ENCODE measurements at regions not wholly inside any gene's neighbourhood (a gene's known extent, or its start where the extent isn't known, plus 50 kb on each side); places are given as distances from the start of the nearest gene placed in this dataset.

DNA sequence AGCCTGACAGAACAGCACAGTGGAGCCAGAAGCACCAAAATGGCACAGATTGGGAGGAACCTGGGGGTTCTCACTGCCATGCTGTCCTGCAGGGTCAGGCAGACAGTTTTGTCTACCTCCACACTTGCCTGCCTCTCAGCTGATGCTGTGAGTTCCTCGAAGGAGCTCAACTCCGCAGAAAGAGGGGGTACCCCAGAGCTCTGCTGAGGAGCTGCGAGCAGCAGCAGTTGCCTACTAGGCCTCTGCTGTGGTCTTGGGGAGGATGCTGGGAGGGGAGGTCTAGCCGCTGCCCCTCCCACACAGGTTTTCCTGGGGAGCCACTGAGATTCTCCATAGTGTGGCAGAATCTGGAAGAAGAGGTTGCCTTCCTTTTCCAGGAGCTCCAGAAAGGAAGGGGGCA is 192.5 kb downstream of the FOXD2 start:
- Histone ChIP-seq H3K9ac (ENCODE audit: control insufficient read depth, extremely low read depth, insufficient read depth, low read length) (no peak overlapping the region), H3K9me1 (ENCODE audit: control insufficient read depth, extremely low read depth, insufficient read depth, low read length) (no peaks in the 10 kb centered on the region), H2AFZ (ENCODE audit: control insufficient read depth, low read length) (no peak overlapping the region), H3K4me3 (ENCODE audit: control insufficient read depth in 2 of 3, extremely low read depth in 1 of 3, insufficient read depth in 2 of 3, low read depth in 1 of 3, low read length in 3 of 3) (no peak overlapping the region), H3K9me3 (ENCODE audit: control insufficient read depth, low read depth, low read length) (no peaks in the 10 kb centered on the region), H3K79me2 (ENCODE audit: control insufficient read depth, insufficient read depth, low read length) (no peaks in the 10 kb centered on the region), H4K20me1 (ENCODE audit: control insufficient read depth, extremely low read depth, insufficient read depth, low read length) (no peaks in the 10 kb centered on the region), H3K4me2 (ENCODE audit: control insufficient read depth, extremely low read depth, insufficient read depth, low read depth, low read length) (no peak overlapping the region), H3K36me3 (ENCODE audit: control insufficient read depth in 2 of 2, extremely low read depth in 1 of 2, insufficient read depth in 2 of 2, low read length in 2 of 2) (no peaks in the 10 kb centered on the region), H3K4me1 (ENCODE audit: control insufficient read depth, extremely low read depth, insufficient read depth, low read length) (no peaks in the 10 kb centered on the region), H3K27ac (ENCODE audit: control insufficient read depth, insufficient read depth, low read length) (no peak overlapping the region), H3K27me3 (ENCODE audit: control insufficient read depth, extremely low read depth, insufficient read depth, low read length) (peaks cover 8% of the 10 kb centered on the region)
- dilution Hi-C loops (cut with MboI; ENCODE audit: extremely low pct_ligation_motif_present, low sequenced_read_pairs): no loop called here
- DNase-seq (ENCODE audit: low read depth, low spot score): no peak
- no peak for TF ChIP-seq EZH2 (IDR thresholded peaks at IDR 0.05; ENCODE audit: low read length)
- FAIRE-seq: no peak

DNA sequence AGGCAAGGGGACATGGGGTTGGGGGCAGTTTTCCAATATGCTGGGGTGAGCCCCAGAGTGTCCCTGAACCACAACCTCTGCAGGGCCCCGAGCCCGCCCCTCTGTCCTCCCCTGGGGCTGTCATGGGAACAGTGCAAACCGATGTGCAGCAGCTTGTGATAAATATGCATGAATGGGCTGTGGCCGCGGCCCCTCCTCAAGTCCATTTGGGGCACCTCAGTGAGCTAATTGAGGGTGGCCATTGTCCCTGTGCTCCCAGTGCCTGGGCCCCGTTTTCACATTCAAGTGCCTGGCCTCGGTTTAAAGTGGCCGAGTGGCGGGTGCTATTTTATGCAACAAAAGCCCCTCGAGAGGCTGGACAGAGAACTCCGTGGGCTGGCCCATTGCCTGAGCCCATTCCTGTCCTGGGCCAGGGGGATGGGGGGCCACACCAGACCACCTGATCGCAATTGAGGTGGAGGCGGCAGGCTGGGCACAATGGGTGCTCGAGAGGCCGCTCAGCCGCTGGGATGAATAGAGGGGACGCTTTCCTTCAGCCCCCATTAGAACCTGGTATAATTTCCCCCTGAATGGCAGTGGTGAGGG is 193.7 kb downstream of the FOXD2 start:
- H3K9me1 ChIP-seq (ENCODE audit: control insufficient read depth, extremely low read depth, insufficient read depth, low read length): no peaks in the 10 kb centered on the region
- H3K4me1 ChIP-seq (ENCODE audit: control insufficient read depth, extremely low read depth, insufficient read depth, low read length): no peaks in the 10 kb centered on the region
- no peak overlapping the region for H3K9ac ChIP-seq (ENCODE audit: control insufficient read depth, extremely low read depth, insufficient read depth, low read length)
- no peak overlapping the region for H3K4me2 ChIP-seq (ENCODE audit: control insufficient read depth, extremely low read depth, insufficient read depth, low read depth, low read length)
- TF ChIP-seq, protein P1, sequence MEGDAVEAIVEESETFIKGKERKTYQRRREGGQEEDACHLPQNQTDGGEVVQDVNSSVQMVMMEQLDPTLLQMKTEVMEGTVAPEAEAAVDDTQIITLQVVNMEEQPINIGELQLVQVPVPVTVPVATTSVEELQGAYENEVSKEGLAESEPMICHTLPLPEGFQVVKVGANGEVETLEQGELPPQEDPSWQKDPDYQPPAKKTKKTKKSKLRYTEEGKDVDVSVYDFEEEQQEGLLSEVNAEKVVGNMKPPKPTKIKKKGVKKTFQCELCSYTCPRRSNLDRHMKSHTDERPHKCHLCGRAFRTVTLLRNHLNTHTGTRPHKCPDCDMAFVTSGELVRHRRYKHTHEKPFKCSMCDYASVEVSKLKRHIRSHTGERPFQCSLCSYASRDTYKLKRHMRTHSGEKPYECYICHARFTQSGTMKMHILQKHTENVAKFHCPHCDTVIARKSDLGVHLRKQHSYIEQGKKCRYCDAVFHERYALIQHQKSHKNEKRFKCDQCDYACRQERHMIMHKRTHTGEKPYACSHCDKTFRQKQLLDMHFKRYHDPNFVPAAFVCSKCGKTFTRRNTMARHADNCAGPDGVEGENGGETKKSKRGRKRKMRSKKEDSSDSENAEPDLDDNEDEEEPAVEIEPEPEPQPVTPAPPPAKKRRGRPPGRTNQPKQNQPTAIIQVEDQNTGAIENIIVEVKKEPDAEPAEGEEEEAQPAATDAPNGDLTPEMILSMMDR (optimal IDR thresholded peaks at IDR 0.05 in 1 of 3, IDR thresholded peaks at IDR 0.05 in 1 of 3, conservative IDR thresholded peaks at IDR 0.05 in 1 of 3; ENCODE audit: extremely low read depth in 1 of 3, insufficient read depth in 2 of 3, low read length in 3 of 3): no peak
- TF ChIP-seq EZH2 (IDR thresholded peaks at IDR 0.05; ENCODE audit: low read length): no peak
- DNase-seq (ENCODE audit: low read depth, low spot score) (no peak), FAIRE-seq (no peak)
- dilution Hi-C loops (cut with MboI; ENCODE audit: extremely low pct_ligation_motif_present, low sequenced_read_pairs): no loop called here
- no peaks in the 10 kb centered on the region for H3K79me2 ChIP-seq (ENCODE audit: control insufficient read depth, insufficient read depth, low read length)
- H2AFZ ChIP-seq (ENCODE audit: control insufficient read depth, low read length): no peak overlapping the region
- H3K27ac ChIP-seq (ENCODE audit: control insufficient read depth, insufficient read depth, low read length): no peak overlapping the region
- H3K27me3 ChIP-seq (ENCODE audit: control insufficient read depth, extremely low read depth, insufficient read depth, low read length): peaks cover 10% of the 10 kb centered on the region
- H4K20me1 ChIP-seq (ENCODE audit: control insufficient read depth, extremely low read depth, insufficient read depth, low read length): no peaks in the 10 kb centered on the region
- H3K9me3 ChIP-seq (ENCODE audit: control insufficient read depth, low read depth, low read length): no peaks in the 10 kb centered on the region
- H3K4me3 ChIP-seq (ENCODE audit: control insufficient read depth in 2 of 3, extremely low read depth in 1 of 3, insufficient read depth in 2 of 3, low read depth in 1 of 3, low read length in 3 of 3): no peak overlapping the region
- no peaks in the 10 kb centered on the region for H3K36me3 ChIP-seq (ENCODE audit: control insufficient read depth in 2 of 2, extremely low read depth in 1 of 2, insufficient read depth in 2 of 2, low read length in 2 of 2)

DNA sequence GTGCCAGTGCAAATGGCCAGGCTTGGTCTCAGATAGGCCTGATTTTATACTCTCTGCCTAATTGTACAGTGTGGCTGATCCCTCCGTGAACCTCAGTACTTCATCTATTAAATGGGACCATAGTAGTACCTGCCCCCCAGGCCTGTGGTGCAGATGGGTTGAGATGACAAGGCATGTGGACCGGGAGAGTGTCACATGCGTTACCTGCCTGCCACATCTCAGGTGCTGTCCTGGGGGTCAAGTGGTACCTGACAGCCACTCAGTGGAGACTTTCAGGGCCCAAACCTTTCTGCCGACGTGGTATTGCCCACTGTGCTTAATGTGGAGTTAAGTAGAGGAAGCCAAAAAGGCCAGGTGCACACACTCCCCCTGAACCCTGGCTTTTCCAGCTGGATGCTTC is 197.3 kb downstream of the FOXD2 start:
- Histone ChIP-seq H4K20me1 (ENCODE audit: control insufficient read depth, extremely low read depth, insufficient read depth, low read length) (no peaks in the 10 kb centered on the region), H3K27ac (ENCODE audit: control insufficient read depth, insufficient read depth, low read length) (no peak overlapping the region), H3K36me3 (ENCODE audit: control insufficient read depth in 2 of 2, extremely low read depth in 1 of 2, insufficient read depth in 2 of 2, low read length in 2 of 2) (no peaks in the 10 kb centered on the region), H3K4me2 (ENCODE audit: control insufficient read depth, extremely low read depth, insufficient read depth, low read depth, low read length) (no peak overlapping the region), H3K9me1 (ENCODE audit: control insufficient read depth, extremely low read depth, insufficient read depth, low read length) (no peaks in the 10 kb centered on the region), H2AFZ (ENCODE audit: control insufficient read depth, low read length) (no peak overlapping the region), H3K9ac (ENCODE audit: control insufficient read depth, extremely low read depth, insufficient read depth, low read length) (no peak overlapping the region), H3K27me3 (ENCODE audit: control insufficient read depth, extremely low read depth, insufficient read depth, low read length) (peaks cover 15% of the 10 kb centered on the region), H3K4me1 (ENCODE audit: control insufficient read depth, extremely low read depth, insufficient read depth, low read length) (no peaks in the 10 kb centered on the region), H3K9me3 (ENCODE audit: control insufficient read depth, low read depth, low read length) (no peaks in the 10 kb centered on the region), H3K4me3 (ENCODE audit: control insufficient read depth in 2 of 3, extremely low read depth in 1 of 3, insufficient read depth in 2 of 3, low read depth in 1 of 3, low read length in 3 of 3) (no peak overlapping the region), H3K79me2 (ENCODE audit: control insufficient read depth, insufficient read depth, low read length) (no peaks in the 10 kb centered on the region)
- FAIRE-seq: no peak
- TF ChIP-seq, protein P1 (optimal IDR thresholded peaks at IDR 0.05 in 1 of 3, IDR thresholded peaks at IDR 0.05 in 1 of 3, conservative IDR thresholded peaks at IDR 0.05 in 1 of 3; ENCODE audit: extremely low read depth in 1 of 3, insufficient read depth in 2 of 3, low read length in 3 of 3): no peak
- TF ChIP-seq EZH2 (IDR thresholded peaks at IDR 0.05; ENCODE audit: low read length): no peak
- DNase-seq (ENCODE audit: low read depth, low spot score): no peak
- dilution Hi-C loops (cut with MboI; ENCODE audit: extremely low pct_ligation_motif_present, low sequenced_read_pairs): no loop called here
